NCI-H345 treated with DMSO at 0.1 percent for 48 hours (cell line): ENCODE measurements at regions not wholly inside any gene's neighbourhood (a gene's known extent, or its start where the extent isn't known, plus 50 kb on each side); places are given as distances from the start of the nearest gene placed in this dataset.
"Not testable (repeated sequence)": the region's sequence is repeated elsewhere in the genome, so short reads cannot be mapped to it uniquely, and the experiment has no call there.

Source experiments
- DNase-seq: peaks from one replicate; lab custom pipeline; 2025; ENCODE audit not compliant: unreplicated experiment; lab: John Stamatoyannopoulos, UW

DNA sequence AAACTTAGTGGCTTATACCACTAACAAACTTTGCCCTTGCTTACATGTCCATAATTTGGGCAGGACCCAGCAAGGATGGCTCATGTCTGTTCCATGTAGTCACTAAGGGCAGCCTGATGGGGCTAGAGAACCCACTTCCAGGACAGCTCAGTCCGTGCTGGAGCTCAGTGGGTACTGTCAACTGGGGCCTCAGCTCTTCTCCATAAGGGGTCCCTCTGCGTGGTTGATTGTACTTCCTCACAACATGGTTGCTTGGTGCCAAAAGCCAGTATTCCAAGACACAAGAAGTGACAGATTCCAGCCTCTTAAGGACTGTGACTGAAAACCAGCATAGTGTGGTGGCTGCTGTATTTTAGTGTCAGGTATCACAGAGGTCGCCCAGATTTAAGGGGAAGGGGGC lies 675.2 kb downstream of the TBC1D22A start:
- DNase-seq = no peak

DNA sequence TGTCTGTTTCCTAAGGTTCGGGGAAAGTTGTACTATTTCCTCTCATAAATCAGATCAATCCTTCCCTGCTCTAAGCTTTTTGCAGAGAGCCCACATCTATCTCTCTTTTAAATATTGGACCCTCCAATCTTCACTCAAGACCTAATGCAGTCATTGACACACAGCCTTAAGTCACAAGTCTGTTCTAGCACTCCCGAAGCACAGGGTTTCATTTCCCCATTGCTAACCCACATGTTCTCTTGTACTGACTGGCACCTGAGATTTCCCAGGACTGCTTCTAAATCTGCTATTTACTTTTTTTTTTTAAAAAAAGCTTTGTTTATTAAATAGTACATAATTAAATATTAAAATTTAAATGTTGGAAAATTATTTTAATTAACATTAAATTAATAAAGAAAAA lies 674.7 kb downstream of the TBC1D22A start:
- DNase-seq = no peak

DNA sequence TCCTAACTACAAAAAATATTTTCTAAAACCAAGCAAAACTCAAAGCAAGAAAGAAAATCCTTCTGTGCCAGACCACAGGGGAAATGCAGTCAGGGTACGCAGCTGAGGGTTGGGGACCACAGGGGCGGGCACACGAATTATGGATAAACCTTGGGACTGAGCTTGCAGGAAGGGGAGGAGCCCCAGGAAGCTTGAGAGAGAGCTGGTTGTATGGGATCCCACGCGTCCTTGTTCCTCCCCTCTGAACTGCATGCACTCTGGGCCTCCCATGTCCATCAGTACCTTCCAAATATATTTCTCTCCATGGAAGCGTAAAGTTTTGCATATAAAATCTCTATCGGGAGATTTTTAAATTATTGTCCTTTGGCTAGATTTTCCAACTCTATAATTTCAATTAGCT lies 673.4 kb downstream of the TBC1D22A start:
- no peak for DNase-seq

DNA sequence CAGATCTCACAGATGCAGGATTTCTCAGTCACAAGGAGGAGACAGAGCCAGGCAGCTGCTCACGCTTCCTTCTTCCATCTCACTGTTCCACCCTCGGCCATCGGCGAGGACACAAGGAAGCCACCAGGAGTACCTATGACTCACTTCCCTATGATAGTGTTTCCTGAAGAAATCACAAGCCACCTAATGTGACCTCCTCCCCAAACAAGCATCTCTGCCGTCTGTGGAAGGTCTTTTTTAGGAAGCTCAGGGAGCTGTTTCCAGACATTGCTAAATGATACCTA lies 672.7 kb downstream of the TBC1D22A start:
- no peak for DNase-seq

DNA sequence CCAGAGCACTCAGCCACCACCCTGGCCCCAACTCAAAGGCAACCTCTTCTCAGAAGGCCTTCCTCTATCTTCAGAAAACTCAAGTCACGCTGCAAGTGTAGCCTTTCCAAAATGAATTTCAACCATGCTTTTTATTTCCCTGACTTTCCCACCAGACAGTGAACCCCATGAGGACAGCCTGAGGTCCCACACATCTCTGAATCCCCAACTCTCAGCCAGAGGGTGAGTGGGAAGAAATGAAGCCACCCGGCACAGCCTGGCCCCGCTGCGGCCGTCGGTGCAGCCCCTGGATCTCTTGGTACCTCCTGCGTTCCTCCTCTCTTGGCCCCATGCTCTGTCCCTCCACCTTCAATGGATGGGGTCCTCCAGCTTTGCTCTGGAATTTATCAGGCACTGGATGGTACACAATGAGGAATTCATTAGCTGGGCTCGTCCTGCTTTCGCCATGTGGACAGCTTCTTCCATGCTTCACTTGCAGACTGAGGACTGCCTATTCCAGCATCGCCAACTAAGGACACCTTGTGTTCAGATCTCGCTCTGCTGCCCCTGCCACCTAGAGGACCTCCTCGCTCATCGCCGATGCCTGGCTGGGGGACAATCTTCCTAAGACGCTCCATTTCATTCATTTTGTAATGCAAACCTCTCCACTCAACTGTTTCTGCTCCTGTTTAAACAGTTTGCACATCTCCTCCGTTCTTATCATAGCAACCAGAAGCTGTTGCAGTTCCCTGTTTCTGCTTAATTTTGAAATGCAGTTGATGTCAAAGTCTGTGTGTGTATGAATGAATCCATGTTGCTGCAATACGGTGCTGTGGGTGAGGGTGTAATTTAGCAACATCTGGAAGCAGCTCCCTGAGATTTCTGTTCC lies 672.1 kb downstream of the TBC1D22A start:
- DNase-seq = no peak

DNA sequence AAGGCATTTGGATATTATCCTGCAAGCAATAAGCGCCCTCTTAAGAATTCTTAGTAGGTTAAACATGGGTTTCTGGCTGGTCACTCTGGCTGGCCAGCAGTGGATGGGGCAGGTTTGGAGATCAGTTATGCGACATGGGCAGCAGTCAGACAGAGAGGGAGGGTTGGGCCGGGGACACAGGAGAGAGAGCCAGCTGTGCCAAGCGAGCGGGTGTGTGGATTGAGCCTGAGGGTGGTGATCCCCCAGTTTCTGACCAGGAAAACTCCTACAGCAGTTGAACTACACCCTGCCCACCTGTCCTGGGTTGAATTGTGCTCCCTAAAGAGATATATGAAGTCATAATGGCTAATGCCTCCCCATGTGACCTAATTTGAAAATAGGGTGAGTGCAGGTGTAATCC lies 671.2 kb downstream of the TBC1D22A start:
- DNase-seq = no peak

DNA sequence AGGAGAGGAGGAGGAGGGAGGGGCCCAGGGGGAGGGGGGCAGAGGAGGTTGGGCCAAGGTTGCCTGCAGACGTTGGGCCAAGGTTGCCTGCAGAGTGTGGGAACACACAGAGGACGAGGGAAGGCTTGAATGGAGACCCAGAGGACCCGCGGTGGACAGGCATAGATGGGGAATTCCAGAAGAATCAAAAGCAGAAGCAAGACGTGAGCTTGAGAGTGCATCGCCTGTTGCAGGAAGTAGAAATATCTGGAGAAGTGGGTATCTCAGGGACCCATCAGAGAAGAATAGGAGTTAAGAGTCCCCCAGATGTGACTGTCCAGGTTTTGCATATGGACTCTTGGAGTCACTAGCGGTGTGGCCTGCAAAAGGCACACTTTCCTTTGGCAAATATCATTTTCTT lies 670.2 kb downstream of the TBC1D22A start:
- DNase-seq = no peak

DNA sequence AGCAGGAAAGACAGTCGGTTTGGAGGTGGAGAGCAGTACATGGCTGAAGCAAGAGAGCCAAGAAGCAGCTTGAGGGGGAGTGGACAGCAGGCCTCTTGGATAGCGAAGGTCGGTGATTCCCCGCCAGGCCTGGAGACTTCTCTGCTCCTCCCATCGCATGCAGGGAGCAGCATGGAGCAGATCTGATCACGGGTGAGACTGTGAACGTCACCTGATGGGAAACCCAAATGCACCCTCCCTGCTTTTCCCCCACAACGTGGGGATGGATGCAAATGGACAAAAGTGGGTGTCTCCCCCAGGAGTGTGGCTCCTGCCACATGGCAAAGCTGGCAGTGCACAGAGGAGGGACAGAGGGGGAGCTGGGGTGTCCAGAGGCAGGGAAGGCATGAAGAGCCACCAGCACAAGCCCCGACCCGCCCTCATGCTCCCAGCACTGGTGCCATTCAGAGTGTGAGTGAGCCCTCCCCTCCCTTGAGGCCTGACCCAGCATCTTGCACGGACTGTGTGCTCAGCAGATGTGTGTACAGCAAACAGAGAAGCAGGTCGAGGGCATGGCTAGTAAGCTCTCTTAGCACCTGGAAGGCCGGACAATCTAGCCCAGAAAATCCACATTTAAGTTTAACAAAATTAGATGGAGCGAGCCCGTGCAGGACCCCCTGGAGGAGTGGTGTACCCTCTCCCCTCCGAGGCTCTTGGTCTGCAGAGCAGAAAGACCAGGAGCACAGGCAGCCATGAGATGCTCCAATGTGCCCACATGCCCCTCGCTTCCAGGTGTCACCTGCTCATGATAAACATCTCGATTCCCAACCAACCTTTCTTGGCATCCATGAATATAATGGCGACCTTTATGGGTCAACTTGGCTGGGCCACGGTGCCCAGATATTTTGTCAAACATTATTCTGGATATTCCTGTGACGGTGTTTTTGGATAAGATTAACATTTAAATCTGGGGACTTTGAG lies 661.7 kb downstream of the TBC1D22A start:
- no peak for DNase-seq

DNA sequence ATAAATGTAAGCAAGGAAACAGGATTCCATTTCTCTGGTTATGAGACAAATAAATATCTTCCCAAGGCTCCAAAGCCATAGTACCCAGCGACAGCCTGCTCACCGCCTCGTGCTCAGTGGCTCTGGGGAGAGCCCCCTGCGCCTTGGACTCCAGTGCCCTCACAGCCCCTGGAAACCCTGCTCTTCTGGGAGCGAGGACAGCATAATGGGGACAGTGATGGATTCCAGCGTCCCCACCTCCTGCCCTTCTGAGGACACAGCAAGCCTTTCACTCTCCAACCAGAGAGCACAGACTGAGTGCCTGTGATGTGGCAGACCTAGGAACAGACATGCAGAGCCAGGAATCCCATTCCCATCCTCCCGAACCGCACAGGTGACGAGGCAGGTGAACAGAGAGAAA lies 660.8 kb downstream of the TBC1D22A start:
- DNase-seq = no peak

DNA sequence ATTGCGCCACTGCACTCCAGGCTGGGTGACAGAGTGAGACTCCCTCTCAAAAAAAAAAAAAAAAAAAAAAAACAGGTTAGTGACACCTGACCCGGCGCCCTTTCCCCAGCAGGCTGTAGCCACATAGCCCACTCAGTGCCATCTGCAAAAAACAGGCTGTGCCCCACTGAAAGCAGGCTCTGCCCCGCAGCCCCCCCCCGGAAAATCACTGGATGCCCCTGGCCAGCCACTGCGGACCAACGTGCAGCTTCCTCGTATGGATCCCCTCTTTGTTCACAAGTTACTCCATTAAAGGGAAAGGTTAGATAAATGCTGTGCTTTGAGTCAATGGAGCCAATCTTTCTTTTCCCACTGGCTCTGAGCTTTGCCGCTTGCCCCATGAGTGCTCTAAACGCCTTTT lies 660.3 kb downstream of the TBC1D22A start:
- DNase-seq = no peak

DNA sequence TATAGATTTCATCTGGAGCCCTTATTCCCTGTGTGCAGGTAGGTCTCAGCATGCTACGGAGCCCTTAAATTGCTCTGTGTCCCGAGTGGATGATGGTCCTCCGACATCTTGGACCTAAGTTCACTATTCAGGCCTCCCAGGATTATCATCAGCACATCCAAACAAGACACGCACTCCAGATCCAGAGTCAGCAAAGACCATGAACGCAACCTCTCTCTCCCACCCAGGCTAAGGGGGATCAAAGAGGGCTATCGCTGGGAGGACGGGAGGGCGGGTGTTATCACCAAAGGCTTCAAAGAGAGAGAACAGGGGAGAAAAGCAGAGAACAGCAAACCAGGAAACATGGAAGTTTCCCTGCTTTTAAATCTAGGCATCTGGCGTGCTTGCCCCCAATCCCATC lies 659.4 kb downstream of the TBC1D22A start:
- DNase-seq = no peak

DNA sequence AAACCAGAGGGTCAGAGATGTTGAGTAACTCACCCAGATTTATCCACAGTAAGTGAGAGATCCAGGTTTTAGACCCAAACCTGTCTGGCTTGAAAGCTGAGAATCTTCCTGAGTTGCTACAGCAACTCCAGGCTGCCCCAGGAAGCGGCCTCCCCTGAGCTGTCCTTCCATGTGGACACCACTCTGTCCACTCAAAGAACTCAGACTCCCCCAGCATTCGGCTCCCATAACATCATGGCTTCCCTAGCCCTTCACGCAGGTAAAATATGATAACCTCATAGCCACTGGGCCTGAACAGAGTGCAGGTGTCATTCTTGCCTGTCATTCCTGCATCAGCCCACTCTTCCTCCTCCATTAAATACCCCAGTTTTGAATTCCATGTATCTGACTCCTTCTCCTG lies 657.8 kb downstream of the TBC1D22A start:
- no peak for DNase-seq

DNA sequence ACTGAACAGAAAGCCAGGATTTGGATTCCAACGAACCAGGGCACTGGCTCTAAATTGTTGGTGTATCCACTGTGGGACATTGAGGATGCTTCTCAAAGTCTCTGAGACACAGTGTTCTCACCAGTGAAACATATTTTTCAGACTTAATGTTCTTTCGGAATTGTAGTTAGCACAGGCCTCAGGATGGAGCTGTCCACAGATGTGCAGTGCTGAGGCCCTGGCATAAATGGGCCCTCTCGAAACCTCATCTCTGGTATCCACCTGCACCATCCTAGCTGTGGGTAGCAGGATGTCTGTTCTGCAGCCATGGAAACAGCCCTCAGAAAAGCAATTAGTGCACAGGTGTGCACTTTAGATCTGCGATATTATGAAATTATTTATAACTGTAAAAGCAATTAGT lies 656.8 kb downstream of the TBC1D22A start:
- no peak for DNase-seq

DNA sequence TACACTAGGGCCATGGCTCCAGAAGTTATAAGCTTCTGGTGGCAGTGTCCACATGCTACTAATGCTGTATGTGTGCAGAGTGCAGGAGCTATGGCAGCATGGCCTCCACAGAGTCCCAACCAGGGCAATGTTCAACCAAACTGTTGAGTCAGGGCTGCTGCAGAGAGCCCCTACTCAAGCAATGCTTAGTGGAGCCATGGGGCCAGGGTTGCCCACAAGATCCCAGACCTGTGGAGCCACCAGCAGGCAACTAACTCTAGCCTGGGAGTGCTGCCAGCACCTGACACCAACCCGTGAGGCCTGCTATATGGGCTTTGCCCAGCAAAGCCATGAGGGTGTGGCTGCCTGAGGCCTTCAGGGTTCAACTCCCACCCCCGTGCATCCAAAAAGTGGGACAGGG lies 655.2 kb downstream of the TBC1D22A start:
- DNase-seq = no peak

DNA sequence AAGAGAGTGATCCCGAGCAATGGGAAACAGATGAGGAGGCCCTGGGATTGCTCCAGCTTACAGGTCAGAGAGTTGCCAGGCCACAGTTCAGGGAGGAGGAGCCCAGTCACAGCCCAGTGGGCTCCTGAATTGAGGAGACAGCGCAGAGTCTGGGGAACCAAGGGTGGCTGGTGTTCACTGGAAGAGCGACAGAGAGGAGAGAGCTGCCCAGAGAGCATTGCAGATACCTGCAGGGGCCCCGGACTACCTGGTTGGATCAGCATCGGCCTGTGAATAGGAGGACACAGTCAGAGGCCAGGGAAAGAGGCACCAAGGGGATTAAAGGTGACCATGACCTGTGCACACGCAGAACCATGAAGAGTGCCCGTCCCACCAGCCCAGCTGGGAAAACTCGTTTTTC lies 648.6 kb downstream of the TBC1D22A start:
- DNase-seq = no peak

DNA sequence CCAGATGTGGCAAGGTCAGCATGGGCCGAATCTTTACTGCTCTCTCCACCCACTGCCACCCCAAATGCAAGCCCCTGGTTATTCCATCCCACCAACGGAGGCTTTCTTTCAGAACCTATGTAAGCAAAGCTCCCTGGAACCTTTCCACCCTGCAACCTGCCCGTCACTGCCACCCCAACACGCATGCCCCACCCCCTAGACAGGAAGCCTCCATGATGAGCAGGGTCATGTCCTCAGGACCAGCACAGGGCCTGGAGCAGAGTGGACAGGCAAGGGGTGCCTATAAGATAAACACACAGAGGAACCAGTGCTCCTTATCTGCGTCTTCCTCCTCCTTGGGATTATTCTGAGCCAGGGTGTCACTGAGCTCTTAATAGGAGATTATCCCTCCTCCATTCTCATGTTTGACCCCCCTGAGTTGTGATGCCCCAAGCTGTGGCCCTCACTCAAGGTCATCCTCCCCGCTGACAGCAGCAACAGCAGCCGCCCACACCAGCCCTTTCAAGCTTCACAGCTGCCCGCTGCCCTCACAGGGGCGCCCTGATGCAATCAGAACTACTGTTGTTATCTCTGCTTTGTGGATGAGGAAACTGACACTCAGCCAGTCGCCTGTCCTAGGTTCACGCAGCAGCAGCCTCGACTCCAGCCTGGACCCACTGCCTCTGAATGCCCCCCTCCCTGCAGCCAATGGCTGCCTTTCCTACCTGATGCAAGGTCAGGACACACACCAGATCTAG lies 647.3 kb downstream of the TBC1D22A start:
- DNase-seq = no peak

DNA sequence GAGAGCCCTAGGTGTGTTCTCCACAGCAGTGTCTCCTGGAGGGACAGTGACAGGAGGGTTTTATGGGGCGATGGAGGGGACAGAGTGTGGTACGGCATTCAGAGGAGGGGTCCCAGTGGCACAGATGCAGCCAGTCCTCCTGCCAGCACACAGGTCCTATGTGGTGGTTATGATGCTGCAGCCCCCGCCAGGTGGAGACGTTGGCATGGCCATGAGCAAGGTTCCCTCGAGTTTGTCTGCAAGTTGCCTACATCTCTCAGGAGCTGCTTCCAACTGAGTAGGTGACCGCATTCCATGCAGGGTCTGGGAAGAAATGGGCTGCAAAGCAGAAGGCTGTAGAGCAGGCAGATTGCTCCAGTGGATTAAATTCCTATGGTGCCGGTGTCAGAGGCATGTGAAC lies 646.0 kb downstream of the TBC1D22A start:
- no peak for DNase-seq

DNA sequence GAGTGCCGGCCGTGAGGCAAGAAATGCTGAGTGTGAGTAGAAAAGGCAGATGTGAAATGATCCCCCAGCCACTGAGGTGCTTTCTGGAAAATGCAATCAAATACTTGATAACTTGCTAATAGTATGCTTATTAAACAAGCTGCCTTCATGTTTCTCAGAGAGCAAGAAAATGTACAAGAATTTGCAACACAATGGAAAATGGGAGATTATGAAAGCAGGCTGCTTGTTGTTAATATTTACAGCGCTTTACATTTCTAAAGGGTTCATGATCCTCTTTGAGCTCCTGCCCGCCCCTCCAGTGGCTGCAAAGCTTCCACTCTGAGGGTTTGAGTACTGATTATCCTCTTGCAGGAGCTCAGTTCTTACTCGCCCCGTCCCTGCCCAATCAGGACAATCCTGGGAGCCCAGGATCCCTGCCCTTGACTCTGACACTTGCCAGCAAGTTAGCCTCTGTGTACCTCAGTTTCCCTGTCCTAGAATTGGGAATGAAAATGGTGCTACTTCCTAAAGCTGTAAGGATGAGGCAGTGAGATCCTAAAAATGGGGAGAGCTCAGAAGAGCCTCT lies 645.1 kb downstream of the TBC1D22A start:
- DNase-seq = no peak

DNA sequence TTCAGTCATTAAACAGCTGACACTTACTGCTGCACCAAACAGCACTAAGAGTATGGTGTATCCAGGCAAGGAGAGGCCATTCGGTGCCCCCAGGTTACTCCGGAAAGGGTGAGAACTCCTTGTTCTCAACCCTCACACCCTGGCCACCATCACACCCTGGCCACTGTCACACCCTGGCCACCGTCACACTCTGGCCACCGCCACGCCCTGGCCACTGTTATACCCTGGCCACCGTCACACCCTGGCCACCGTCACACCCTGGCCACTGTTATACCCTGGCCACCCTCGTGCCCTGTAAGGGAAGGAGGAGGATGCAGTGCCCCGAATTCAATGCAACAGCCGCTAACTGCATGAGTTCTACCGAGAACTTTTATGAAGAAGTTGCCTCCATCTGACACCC lies 644.4 kb downstream of the TBC1D22A start:
- no peak for DNase-seq

DNA sequence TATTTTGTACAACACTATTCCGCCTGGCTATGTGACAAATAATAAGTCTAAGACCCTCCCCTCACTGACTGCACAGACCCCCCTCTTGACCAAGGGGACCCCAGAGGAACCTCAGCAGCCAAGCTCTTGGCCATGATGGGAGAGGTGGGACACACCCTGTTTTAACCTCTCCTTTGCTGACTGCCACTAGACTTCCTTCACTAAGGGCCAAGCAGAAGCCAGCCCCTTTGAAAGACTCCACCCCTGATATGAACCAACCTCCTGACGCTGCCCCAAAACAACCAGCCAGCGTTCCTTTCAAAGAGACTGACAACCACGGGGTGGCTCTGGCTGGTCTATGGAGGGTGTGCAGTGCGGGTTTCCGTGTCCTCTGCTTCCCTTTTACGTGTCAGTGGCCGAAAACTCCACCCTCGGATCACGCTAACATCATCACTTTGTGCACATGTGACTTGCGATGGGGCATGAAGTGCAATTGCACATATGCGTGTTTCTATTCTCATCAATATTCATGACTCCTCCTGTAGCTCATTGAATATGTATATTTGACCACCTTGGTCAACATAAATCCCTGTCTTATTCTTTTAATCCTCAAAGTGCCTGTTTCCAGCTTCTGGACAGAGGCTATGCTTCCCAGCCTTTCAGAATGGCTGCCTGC lies 643.9 kb downstream of the TBC1D22A start:
- DNase-seq = no peak

DNA sequence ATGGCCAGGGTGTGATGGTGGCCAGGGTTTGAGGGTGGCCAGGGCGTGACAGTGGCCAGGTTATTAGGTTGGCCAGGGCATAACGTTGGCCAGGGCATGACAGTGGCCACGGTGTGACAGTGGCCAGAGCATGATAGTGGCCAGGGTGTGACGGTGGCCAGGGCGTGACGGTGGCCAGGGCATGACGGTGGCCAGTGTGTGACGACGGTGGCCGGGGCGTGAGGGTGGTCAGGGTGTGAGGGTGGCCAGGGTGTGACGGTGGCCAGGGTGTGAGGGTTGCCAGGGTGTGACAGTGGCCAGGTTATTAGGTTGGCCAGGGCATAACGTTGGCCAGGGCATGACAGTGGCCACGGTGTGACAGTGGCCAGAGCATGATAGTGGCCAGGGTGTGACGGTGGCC lies 642.8 kb downstream of the TBC1D22A start:
- not testable (repeated sequence) for DNase-seq
